Daoy (cell line): ENCODE measurements at regions not wholly inside any gene's neighbourhood (a gene's known extent, or its start where the extent isn't known, plus 50 kb on each side); places are given as distances from the start of the nearest gene placed in this dataset.
"Not testable (repeated sequence)": the region's sequence is repeated elsewhere in the genome, so short reads cannot be mapped to it uniquely, and the experiment has no call there.

Experiments
- DNase-seq: peaks from one replicate; pipeline ENCODE4 v3.0.0-alpha.2; 2015; ENCODE audit warnings: low read depth

- DNase-seq = not testable (repeated sequence)
These were observed 158.0 kb downstream of the KLRB1 start for GRCh38 chr12:9449657-9450126.

GRCh38 chr12:9449181-9449580 is 158.5 kb downstream of the KLRB1 start:
- DNase-seq = no peak

DNA sequence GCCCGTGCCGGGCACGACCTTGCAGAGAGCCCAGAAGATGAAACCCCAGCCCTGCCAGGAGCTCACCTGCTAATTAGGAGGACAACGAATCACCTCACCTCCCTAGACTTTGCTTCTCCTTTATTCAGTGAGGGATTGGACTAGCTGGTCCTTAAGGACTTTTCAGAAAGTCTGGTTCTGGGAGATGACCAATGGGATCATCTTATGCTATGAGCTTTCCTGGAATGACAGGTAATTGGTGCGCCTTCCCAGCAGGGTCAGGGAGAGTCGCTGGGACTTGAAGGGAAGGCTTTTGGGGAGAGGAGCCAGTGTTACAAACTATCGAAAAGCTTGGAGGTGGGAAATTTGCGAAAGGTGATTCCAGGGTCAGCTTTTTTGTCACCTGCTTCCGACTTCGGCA is 159.1 kb downstream of the KLRB1 start:
- DNase-seq = not testable (repeated sequence)

GRCh38 chr12:9447791-9448614 is 159.7 kb downstream of the KLRB1 start:
- peak; percentile 79 for DNase-seq

- not testable (repeated sequence) for DNase-seq
These were observed 160.6 kb downstream of the KLRB1 start for GRCh38 chr12:9446883-9447761.

DNA sequence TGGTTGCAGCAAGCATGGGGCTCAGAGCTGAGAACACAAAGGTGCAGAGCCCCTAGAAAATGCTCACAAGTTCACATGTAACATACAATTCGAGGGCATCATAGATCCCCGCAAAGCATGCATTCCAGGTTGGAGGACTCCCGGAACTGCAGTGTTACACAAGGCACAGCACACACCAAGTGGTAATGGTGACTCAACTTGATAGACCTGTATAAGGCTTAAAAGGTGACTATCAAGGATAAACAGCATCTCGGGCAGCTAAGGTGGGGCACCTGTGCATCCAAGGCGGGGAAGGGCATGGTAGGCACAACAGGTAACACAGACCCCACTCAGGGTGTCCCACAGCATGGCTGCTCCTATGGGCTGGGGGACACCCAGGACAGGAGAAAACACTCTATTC is 167.3 kb downstream of the KLRB1 start:
- DNase-seq = not testable (repeated sequence)

DNA sequence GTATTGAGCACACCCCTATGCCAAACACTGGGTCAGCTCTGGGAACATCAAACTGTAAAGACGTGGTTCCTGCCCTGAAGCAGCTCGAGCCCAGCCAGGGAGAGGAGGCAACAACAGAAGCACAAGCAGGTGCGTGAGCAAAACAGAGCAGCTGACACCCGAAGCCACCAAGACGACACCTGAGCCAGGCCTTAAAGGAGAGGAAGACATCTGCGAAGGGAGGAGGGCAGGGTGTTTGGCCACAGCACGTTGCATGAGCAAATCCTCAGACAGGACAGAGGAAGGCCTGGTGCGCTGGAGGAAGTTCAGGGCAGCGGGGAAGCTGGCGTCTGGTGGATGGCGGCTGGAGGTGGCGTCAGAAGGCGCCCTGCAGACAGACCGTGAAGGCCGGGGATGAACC is 172.0 kb downstream of the KLRB1 start:
- DNase-seq = not testable (repeated sequence)

GRCh38 chr12:9430385-9430784 is 177.3 kb downstream of the KLRB1 start:
- DNase-seq = not testable (repeated sequence)

- DNase-seq = not testable (repeated sequence)
These were observed 178.9 kb downstream of the KLRB1 start for GRCh38 chr12:9428856-9429255.

DNA sequence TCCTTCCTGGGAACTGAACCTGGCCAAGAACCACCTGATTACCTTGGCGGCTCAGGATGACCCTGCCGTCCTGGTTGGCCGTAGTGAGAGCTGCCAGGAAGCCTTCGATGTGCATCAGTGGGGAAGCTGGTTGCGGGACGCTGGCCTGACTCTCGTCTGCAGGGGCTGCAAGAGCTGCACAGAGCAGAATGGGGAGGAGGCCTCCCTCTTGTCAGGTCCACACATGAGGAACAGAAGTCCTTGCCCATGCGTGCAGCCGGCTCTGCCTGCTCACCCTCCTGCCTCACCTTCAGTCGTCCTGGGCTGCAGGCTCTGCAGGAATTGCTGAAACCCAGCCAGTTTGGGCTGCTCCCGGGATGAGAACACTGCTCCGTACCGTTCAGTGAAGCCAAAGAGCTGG is 182.3 kb downstream of the KLRB1 start:
- not testable (repeated sequence) for DNase-seq

GRCh38 chr12:9424175-9424740 is 183.5 kb downstream of the KLRB1 start:
- DNase-seq = not testable (repeated sequence)

GRCh38 chr12:9422689-9423088 is 185.0 kb downstream of the KLRB1 start:
- DNase-seq = not testable (repeated sequence)

- DNase-seq = not testable (repeated sequence)
These were observed 186.1 kb downstream of the KLRB1 start for GRCh38 chr12:9421520-9422086.

DNA sequence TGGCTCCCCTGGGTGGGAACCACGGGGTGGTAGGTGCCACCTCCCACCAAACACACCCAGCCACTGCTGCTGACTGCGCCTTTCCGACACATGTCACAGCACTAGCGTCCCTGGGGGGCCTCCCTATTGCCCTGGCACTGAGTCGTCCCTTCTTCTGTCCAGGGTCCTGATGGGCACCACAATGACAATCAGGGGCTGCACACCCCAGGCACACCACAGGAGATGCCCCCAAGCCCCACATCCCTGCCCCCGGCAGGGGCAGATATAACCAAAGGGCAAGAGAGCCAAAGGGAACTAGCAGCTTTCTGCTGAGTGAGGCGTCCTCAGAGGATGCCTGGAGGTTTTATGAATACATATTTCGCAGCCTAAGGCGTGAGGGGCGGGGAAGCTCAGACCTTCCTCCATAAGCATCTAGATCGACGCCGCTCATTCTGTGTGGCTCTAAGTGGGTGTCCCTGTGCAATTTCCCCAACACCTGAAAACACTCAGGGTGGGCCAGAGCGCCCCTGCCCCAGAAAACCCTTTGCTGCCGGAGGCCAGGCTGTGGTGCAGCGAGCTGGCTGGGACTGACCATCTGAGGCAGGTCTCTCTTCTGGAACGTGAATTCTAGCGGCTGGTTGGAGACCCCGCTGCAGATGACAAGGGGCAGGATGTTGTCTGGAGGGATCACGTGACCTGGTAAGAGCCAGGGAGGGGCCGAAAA is 186.7 kb downstream of the KLRB1 start:
- DNase-seq = not testable (repeated sequence)

DNA sequence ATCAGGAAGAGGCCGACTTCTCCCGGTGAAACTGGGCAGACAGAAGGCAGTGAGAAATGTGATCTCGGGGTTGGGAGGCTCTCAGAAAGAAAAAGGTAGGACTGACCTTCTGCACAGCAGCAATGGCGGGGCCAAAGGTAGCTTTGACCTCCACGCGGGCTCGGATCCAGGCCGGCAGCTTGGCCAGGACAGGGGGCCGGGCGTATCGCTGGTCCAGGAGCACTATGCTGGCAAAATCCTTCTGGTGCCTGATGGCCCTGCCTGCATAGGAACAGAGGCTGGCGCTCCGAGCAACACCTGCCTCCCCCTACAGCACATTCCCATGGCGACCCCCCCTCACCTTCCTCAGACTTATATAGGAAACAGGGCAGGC is 189.1 kb downstream of the KLRB1 start:
- DNase-seq = not testable (repeated sequence)

DNA sequence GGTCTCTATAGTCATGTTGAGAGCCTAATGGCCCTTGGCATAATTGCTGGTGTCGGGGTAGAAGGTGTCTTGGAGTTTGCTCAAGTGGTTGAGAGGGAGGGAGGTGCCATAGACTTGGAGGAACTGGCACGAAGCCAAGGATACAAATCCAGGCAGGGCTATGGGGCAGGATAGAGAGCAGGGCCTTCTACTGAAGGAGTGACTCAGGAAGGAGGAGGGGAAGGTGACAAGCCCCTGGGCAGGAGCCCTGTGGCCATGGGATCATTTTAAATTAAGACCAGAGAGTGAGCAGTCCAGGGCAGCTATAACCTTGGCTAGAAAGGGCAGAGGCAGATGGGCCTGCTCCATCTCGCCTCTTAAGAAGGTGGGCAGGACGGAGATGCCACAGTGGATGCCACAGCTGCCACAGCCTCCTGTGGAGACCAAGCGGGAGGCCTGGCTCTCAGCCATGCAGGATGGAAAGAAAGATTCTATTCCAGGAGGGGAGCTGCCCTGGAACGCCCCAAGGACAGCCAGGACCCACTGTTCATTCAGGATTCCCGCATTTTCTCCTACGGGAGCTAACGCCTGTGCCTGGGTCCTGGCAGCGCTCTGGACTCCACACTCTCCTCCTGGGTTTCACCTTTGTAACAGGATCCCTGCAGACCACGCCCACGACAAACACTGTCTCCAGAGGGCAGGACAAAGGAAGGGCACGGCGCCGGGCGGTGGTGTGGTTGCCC is 189.6 kb downstream of the KLRB1 start:
- DNase-seq = not testable (repeated sequence)

GRCh38 chr12:9417341-9417740 is 190.4 kb downstream of the KLRB1 start:
- not testable (repeated sequence) for DNase-seq

GRCh38 chr12:9416346-9416745 is 191.4 kb downstream of the KLRB1 start:
- not testable (repeated sequence) for DNase-seq

- DNase-seq = not testable (repeated sequence)
These were observed 191.8 kb downstream of the KLRB1 start for GRCh38 chr12:9415898-9416297.

GRCh38 chr12:9413862-9414261 is 193.9 kb downstream of the KLRB1 start:
- DNase-seq = not testable (repeated sequence)
